CD4-positive, alpha-beta T cell treated with Interleukin-4 for 4 hours (primary cell): ENCODE measurements at regions not wholly inside any gene's neighbourhood (a gene's known extent, or its start where the extent isn't known, plus 50 kb on each side); places are given as distances from the start of the nearest gene placed in this dataset.
"Not testable (repeated sequence)": the region's sequence is repeated elsewhere in the genome, so short reads cannot be mapped to it uniquely, and the experiment has no call there.

ENCODE experiments used
- DNase-seq: peaks from one replicate; pipeline ENCODE4 v3.0.0-alpha.2; 2020

GRCh38 chr13:74770361-74770760 lies 636.2 kb upstream of the KLF12 start:
- no peak for DNase-seq

- no peak for DNase-seq
Measured at GRCh38 chr13:74769333-74769732, 635.1 kb upstream of the KLF12 start.

- DNase-seq, result no peak
Measured at GRCh38 chr13:74768521-74769085, 634.4 kb upstream of the KLF12 start.

- DNase-seq, result no peak
Measured at GRCh38 chr13:74767050-74767449, 632.8 kb upstream of the KLF12 start.

- DNase-seq, result no peak
Measured at GRCh38 chr13:74765955-74766354, 631.8 kb upstream of the KLF12 start.

- no peak for DNase-seq
Measured at GRCh38 chr13:74761801-74762757, 627.9 kb upstream of the KLF12 start.

GRCh38 chr13:74758188-74758587 lies 624.0 kb upstream of the KLF12 start:
- no peak for DNase-seq

- no peak for DNase-seq
Measured at GRCh38 chr13:74755065-74755464, 620.9 kb upstream of the KLF12 start.

GRCh38 chr13:74751739-74752138 lies 617.5 kb upstream of the KLF12 start:
- DNase-seq, result no peak

GRCh38 chr13:74747186-74747955 lies 613.2 kb upstream of the KLF12 start:
- DNase-seq, result no peak

- no peak for DNase-seq
Measured at GRCh38 chr13:74743992-74744391, 609.8 kb upstream of the KLF12 start.

GRCh38 chr13:74741732-74742131 lies 607.5 kb upstream of the KLF12 start:
- no peak for DNase-seq

GRCh38 chr13:74732736-74733385 lies 598.7 kb upstream of the KLF12 start:
- DNase-seq, result no peak

- no peak for DNase-seq
Measured at GRCh38 chr13:74731731-74732130, 597.5 kb upstream of the KLF12 start.

- no peak for DNase-seq
Measured at GRCh38 chr13:74730556-74731331, 596.5 kb upstream of the KLF12 start.

GRCh38 chr13:74726206-74726605 lies 592.0 kb upstream of the KLF12 start:
- DNase-seq, result no peak

GRCh38 chr13:74718232-74718842 lies 584.1 kb upstream of the KLF12 start:
- not testable (repeated sequence) for DNase-seq

- no peak for DNase-seq
Measured at GRCh38 chr13:74715718-74716117, 581.5 kb upstream of the KLF12 start.

GRCh38 chr13:74710006-74710405 lies 575.8 kb upstream of the KLF12 start:
- no peak for DNase-seq

GRCh38 chr13:74709226-74709625 lies 575.0 kb upstream of the KLF12 start:
- no peak for DNase-seq

GRCh38 chr13:74708629-74709028 lies 574.4 kb upstream of the KLF12 start:
- DNase-seq, result no peak

- DNase-seq, result no peak
Measured at GRCh38 chr13:74707291-74707690, 573.1 kb upstream of the KLF12 start.
